Urinary bladder (tissue), 3 donors: ENCODE measurements at regions not wholly inside any gene's neighbourhood (a gene's known extent, or its start where the extent isn't known, plus 50 kb on each side); places are given as distances from the start of the nearest gene placed in this dataset.

Experiments
- DNase-seq: peaks from one replicate; pipeline ENCODE4 v3.0.0-alpha.2; 2015; ENCODE audit errors: extremely low spot score
- H3K27ac ChIP-seq: one replicate; pipeline ENCODE4 v1.5.1; 2013; ENCODE audit warnings: low read depth, mild to moderate bottlenecking, moderate library complexity
- H3K36me3 ChIP-seq: one replicate; pipeline ENCODE4 v1.6.1; 2013; ENCODE audit warnings: mild to moderate bottlenecking, moderate library complexity; ENCODE audit not compliant: insufficient read depth
- H3K4me1 ChIP-seq: one replicate; pipeline ENCODE4 v1.6.1; 2013; ENCODE audit warnings: mild to moderate bottlenecking, moderate library complexity; ENCODE audit not compliant: insufficient read depth
- H3K4me3 ChIP-seq: one replicate; pipeline ENCODE4 v1.5.1; 2013; ENCODE audit warnings: low read depth, low read length
- WGBS: extraction: QIAGEN DNeasy Blood & Tissue Kit; methylation state at CpG from one replicate; pipeline ENCODE4 v1.1.7; 2013; 5-methylcytosine and 5-hydroxymethylcytosine counted together
- donor health status: healthy with polysubstance abuse.
- donor health status: healthy.

GRCh38 chr6:209432-210103, 82.7 kb upstream of the DUSP22 start:
- 84% methylated on average over 27 of the region's 27 CpGs for WGBS
- H3K4me3 ChIP-seq, result no peak overlapping the region
- DNase-seq, result no peak
- H3K4me1 ChIP-seq, result no peaks in the 10 kb centered on the region
- no peaks in the 10 kb centered on the region for H3K36me3 ChIP-seq
- H3K27ac ChIP-seq, result no peak overlapping the region

- Histone ChIP-seq H3K36me3 (no peaks in the 10 kb centered on the region), H3K27ac (no peak overlapping the region), H3K4me1 (no peaks in the 10 kb centered on the region), H3K4me3 (no peak overlapping the region)
- WGBS, result 91% methylated on average over 7 of the region's 7 CpGs
- DNase-seq, result no peak
Measured at GRCh38 chr6:210104-210456, 82.2 kb upstream of the DUSP22 start.

GRCh38 chr6:210778-211374, 81.4 kb upstream of the DUSP22 start:
- no peak for DNase-seq
- H3K4me1 ChIP-seq, result no peaks in the 10 kb centered on the region
- no peak overlapping the region for H3K4me3 ChIP-seq
- 64% methylated on average over 13 of the region's 13 CpGs for WGBS
- no peak overlapping the region for H3K27ac ChIP-seq
- no peaks in the 10 kb centered on the region for H3K36me3 ChIP-seq

- WGBS, result 81% methylated on average over 10 of the region's 10 CpGs
- Histone ChIP-seq H3K4me1 (no peaks in the 10 kb centered on the region), H3K27ac (no peak overlapping the region), H3K4me3 (no peak overlapping the region), H3K36me3 (no peaks in the 10 kb centered on the region)
- DNase-seq, result no peak
Measured at GRCh38 chr6:211871-212497, 80.3 kb upstream of the DUSP22 start.

- no peaks in the 10 kb centered on the region for H3K36me3 ChIP-seq
- no peaks in the 10 kb centered on the region for H3K4me1 ChIP-seq
- no peak overlapping the region for H3K4me3 ChIP-seq
- no peak overlapping the region for H3K27ac ChIP-seq
- DNase-seq, result no peak
- WGBS, result 77% methylated on average over 4 of the region's 4 CpGs
Measured at GRCh38 chr6:213284-213683, 79.0 kb upstream of the DUSP22 start.

- Histone ChIP-seq H3K4me1 (no peaks in the 10 kb centered on the region), H3K27ac (no peak overlapping the region), H3K36me3 (no peaks in the 10 kb centered on the region), H3K4me3 (no peak overlapping the region)
- DNase-seq, result no peak
- WGBS, result 97% methylated on average over 5 of the region's 5 CpGs
Measured at GRCh38 chr6:214428-214827, 77.9 kb upstream of the DUSP22 start.

- Histone ChIP-seq H3K4me1 (no peaks in the 10 kb centered on the region), H3K27ac (no peak overlapping the region), H3K36me3 (no peaks in the 10 kb centered on the region), H3K4me3 (no peak overlapping the region)
- DNase-seq, result no peak
- 65% methylated on average over 11 of the region's 11 CpGs for WGBS
Measured at GRCh38 chr6:215335-216034, 76.8 kb upstream of the DUSP22 start.

- WGBS, result 85% methylated on average over 12 of the region's 12 CpGs
- no peaks in the 10 kb centered on the region for H3K36me3 ChIP-seq
- no peaks in the 10 kb centered on the region for H3K4me1 ChIP-seq
- no peak overlapping the region for H3K27ac ChIP-seq
- no peak overlapping the region for H3K4me3 ChIP-seq
- DNase-seq, result no peak
Measured at GRCh38 chr6:217048-217659, 75.1 kb upstream of the DUSP22 start.

- H3K36me3 ChIP-seq, result no peaks in the 10 kb centered on the region
- no peak for DNase-seq
- no peaks in the 10 kb centered on the region for H3K4me1 ChIP-seq
- H3K27ac ChIP-seq, result no peak overlapping the region
- 87% methylated on average over 22 of the region's 22 CpGs for WGBS
- no peak overlapping the region for H3K4me3 ChIP-seq
Measured at GRCh38 chr6:218153-219018, 73.9 kb upstream of the DUSP22 start.

GRCh38 chr6:219019-219570, 73.2 kb upstream of the DUSP22 start:
- no peak for DNase-seq
- Histone ChIP-seq H3K4me1 (no peaks in the 10 kb centered on the region), H3K36me3 (no peaks in the 10 kb centered on the region), H3K4me3 (no peak overlapping the region), H3K27ac (no peak overlapping the region)
- WGBS, result 85% methylated on average over 3 of the region's 3 CpGs

GRCh38 chr6:219641-220198, 72.6 kb upstream of the DUSP22 start:
- Histone ChIP-seq H3K27ac (no peak overlapping the region), H3K36me3 (no peaks in the 10 kb centered on the region), H3K4me1 (no peaks in the 10 kb centered on the region), H3K4me3 (no peak overlapping the region)
- DNase-seq, result no peak
- WGBS, result 57% methylated on average over 17 of the region's 17 CpGs

- Histone ChIP-seq H3K4me1 (no peaks in the 10 kb centered on the region), H3K4me3 (no peak overlapping the region), H3K36me3 (no peaks in the 10 kb centered on the region), H3K27ac (no peak overlapping the region)
- DNase-seq, result no peak
- 86% methylated on average over 4 of the region's 4 CpGs for WGBS
Measured at GRCh38 chr6:220312-220711, 72.0 kb upstream of the DUSP22 start.
